ENCODE measurements at regions not wholly inside any gene's neighbourhood (a gene's known extent, or its start where the extent isn't known, plus 50 kb on each side); places are given as distances from the start of the nearest gene placed in this dataset.

GRCh38 chr22:27462190-27462589 is 339.4 kb downstream of the MN1 start:
- DNase-seq, result no peak

GRCh38 chr22:27463121-27463660 is 338.4 kb downstream of the MN1 start:
- no peak for DNase-seq

- no peak for DNase-seq
Observed at GRCh38 chr22:27466229-27466628, 335.3 kb downstream of the MN1 start.

GRCh38 chr22:27466778-27467438 is 334.6 kb downstream of the MN1 start:
- no peak for DNase-seq

- no peak for DNase-seq
Observed at GRCh38 chr22:27467711-27468110, 333.8 kb downstream of the MN1 start.

GRCh38 chr22:27468712-27469111 is 332.8 kb downstream of the MN1 start:
- no peak for DNase-seq

GRCh38 chr22:27470169-27470772 is 331.3 kb downstream of the MN1 start:
- no peak for DNase-seq

- DNase-seq, result no peak
Observed at GRCh38 chr22:27472975-27473374, 328.6 kb downstream of the MN1 start.

GRCh38 chr22:27473533-27473932 is 328.0 kb downstream of the MN1 start:
- no peak for DNase-seq

- DNase-seq, result no peak
Observed at GRCh38 chr22:27474112-27474571, 327.4 kb downstream of the MN1 start.

GRCh38 chr22:27474711-27475547 is 326.6 kb downstream of the MN1 start:
- DNase-seq, result no peak

GRCh38 chr22:27475548-27475897 is 326.0 kb downstream of the MN1 start:
- DNase-seq, result no peak

GRCh38 chr22:27476318-27476717 is 325.2 kb downstream of the MN1 start:
- no peak for DNase-seq

- DNase-seq, result no peak
Observed at GRCh38 chr22:27476729-27477128, 324.8 kb downstream of the MN1 start.

GRCh38 chr22:27477171-27477570 is 324.4 kb downstream of the MN1 start:
- no peak for DNase-seq

- DNase-seq, result no peak
Observed at GRCh38 chr22:27480487-27480886, 321.1 kb downstream of the MN1 start.

- DNase-seq, result no peak
Observed at GRCh38 chr22:27482402-27482801, 319.2 kb downstream of the MN1 start.

- DNase-seq, result no peak
Observed at GRCh38 chr22:27483095-27483785, 318.3 kb downstream of the MN1 start.

GRCh38 chr22:27485842-27486241 is 315.7 kb downstream of the MN1 start:
- no peak for DNase-seq

- DNase-seq, result no peak
Observed at GRCh38 chr22:27487600-27488452, 313.7 kb downstream of the MN1 start.

- no peak for DNase-seq
Observed at GRCh38 chr22:27488456-27489177, 312.9 kb downstream of the MN1 start.

Measured in T-helper 2 cell (primary cell).